ENCODE measurements at regions not wholly inside any gene's neighbourhood (a gene's known extent, or its start where the extent isn't known, plus 50 kb on each side); places are given as distances from the start of the nearest gene placed in this dataset.

DNA sequence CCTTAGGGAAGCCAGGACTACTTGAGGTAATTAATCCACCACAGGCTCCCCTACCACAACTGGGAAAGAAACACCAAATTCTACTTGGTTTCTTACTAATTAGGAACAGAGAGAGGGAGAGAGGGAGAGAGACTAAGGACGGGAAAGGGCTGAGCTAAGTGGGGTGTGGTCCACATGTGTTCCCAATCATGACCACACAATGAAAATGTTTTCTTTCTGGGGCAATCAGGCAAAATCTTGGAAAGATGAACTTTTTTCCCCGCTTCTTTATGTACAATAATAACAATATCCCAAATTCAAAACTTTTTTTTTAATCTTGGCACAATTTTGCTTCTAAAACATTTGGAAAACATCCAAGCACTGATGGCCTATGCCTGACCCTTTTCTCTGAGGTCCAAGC, 734.4 kb downstream of the MAFB start:
- POLR2A ChIA-PET, result no interaction called here
- Mint-ChIP-seq H3K36me3 (ENCODE audit: low read depth) (no peaks in the 10 kb centered on the region), H3K4me3 (no peak overlapping the region), H3K9me3 (no peaks in the 10 kb centered on the region), H3K27me3 (no peaks in the 10 kb centered on the region), H3K4me1 (ENCODE audit: low read depth) (no peaks in the 10 kb centered on the region), H3K27ac (no peak overlapping the region)
- TF ChIP-seq, protein P1, sequence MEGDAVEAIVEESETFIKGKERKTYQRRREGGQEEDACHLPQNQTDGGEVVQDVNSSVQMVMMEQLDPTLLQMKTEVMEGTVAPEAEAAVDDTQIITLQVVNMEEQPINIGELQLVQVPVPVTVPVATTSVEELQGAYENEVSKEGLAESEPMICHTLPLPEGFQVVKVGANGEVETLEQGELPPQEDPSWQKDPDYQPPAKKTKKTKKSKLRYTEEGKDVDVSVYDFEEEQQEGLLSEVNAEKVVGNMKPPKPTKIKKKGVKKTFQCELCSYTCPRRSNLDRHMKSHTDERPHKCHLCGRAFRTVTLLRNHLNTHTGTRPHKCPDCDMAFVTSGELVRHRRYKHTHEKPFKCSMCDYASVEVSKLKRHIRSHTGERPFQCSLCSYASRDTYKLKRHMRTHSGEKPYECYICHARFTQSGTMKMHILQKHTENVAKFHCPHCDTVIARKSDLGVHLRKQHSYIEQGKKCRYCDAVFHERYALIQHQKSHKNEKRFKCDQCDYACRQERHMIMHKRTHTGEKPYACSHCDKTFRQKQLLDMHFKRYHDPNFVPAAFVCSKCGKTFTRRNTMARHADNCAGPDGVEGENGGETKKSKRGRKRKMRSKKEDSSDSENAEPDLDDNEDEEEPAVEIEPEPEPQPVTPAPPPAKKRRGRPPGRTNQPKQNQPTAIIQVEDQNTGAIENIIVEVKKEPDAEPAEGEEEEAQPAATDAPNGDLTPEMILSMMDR (IDR thresholded peaks at IDR 0.05), result no peak
- Histone ChIP-seq H3K27me3 (ENCODE audit: control insufficient read depth in 1 of 2, insufficient read depth in 2 of 2, low read length in 2 of 2) (peaks cover 0 to 2% of the 10 kb centered on the region in 2 experiments), H3K4me3 (ENCODE audit: low read length) (no peak overlapping the region), H3K27ac (ENCODE audit: low read depth in 1 of 2, low read length in 2 of 2) (no peak overlapping the region), H3K4me1 (ENCODE audit: insufficient read depth, low read length) (no peaks in the 10 kb centered on the region), H3K9me3 (ENCODE audit: control insufficient read depth in 1 of 2, insufficient read depth in 1 of 2, low read length in 2 of 2) (no peaks in the 10 kb centered on the region), H3K36me3 (ENCODE audit: insufficient read depth, low read length) (no peaks in the 10 kb centered on the region)
- DNase-seq, result no peak
- CTCF ChIA-PET, result no interaction called here
- intact Hi-C loops (cut with DNase I, micrococcal nuclease), result no loop called here
- ATAC-seq (ENCODE audit: poor library complexity), result no peak

DNA sequence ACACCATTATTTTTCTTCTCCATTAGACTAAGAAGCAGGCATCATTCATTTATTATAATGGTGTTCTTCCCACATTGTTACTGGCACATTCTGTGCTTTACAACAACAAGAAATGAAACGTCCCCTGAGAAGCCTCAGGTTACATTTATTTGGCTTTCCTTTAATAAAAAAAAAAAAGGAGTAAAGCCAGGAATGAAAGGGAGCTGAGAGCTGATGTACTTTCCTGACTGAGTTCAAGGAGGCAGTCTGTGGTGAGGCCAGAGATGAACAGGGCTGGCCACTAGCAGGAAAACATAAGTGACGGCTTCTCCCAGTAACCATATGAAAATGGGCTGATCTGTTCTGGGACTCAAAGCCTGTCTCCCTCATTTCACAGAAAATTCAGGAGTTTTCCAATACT, 742.1 kb downstream of the MAFB start:
- no peaks in the 10 kb centered on the region for H3K9me3 Mint-ChIP-seq

DNA sequence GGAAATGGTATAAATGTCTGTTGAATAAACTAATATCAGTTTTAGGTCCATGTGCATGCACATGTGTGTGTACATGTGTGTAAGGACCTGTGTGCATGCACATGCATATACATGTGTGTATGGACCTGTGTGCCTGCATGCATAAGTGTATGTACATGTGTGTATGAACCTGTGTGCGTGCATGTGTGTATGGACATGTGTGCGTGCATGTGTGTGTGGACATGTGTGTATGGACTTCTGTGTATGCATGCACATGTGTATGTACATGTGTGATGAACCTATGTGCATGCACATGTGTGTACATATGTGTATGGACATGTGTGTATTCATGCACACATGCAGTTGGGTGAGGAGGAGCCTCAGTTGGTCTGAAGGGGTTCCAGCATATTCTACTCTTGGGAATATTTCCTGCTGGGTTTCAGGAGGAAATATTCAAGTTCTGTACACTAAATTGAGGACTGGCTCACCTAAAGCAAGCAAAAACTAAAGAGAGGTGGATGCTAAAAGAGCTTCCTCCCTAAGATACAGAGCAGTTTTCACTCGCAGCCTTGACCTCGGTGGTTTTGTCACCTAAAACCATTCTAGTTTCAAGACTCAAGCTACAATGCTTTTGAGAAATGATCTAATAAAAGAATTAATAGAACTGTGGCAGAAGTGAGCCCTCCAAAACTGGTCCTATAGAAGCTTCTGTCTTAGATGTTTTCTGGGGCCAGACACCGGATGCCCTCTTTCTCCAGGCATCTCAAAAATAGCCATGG, 742.8 kb downstream of the MAFB start:
- POLR2A ChIA-PET, result no interaction called here
- no peak for ATAC-seq (ENCODE audit: poor library complexity)
- Mint-ChIP-seq H3K36me3 (ENCODE audit: low read depth) (no peaks in the 10 kb centered on the region), H3K9me3 (no peaks in the 10 kb centered on the region), H3K4me1 (ENCODE audit: low read depth) (no peaks in the 10 kb centered on the region), H3K4me3 (no peak overlapping the region), H3K27me3 (peaks cover 7% of the 10 kb centered on the region), H3K27ac (no peak overlapping the region)
- no peak overlapping the region for H3K27ac ChIP-seq (ENCODE audit: low read depth in 1 of 2, low read length in 2 of 2)
- H3K4me3 ChIP-seq (ENCODE audit: low read length), result no peak overlapping the region
- H3K27me3 ChIP-seq (ENCODE audit: control insufficient read depth in 1 of 2, insufficient read depth in 2 of 2, low read length in 2 of 2), result no peaks in the 10 kb centered on the region
- no peaks in the 10 kb centered on the region for H3K36me3 ChIP-seq (ENCODE audit: insufficient read depth, low read length)
- CTCF ChIA-PET, result no interaction called here
- no peaks in the 10 kb centered on the region for H3K9me3 ChIP-seq (ENCODE audit: control insufficient read depth in 1 of 2, insufficient read depth in 1 of 2, low read length in 2 of 2)
- DNase-seq, result no peak
- intact Hi-C loops (cut with DNase I, micrococcal nuclease), result no loop called here
- H3K4me1 ChIP-seq (ENCODE audit: insufficient read depth, low read length), result no peaks in the 10 kb centered on the region
- TF ChIP-seq, protein P1 (IDR thresholded peaks at IDR 0.05), result no peak

More for the DNA sequence above, 742.1 kb downstream of the MAFB start:
- Histone ChIP-seq H3K9me3 (ENCODE audit: control insufficient read depth in 1 of 2, insufficient read depth in 1 of 2, low read length in 2 of 2) (no peaks in the 10 kb centered on the region), H3K27ac (ENCODE audit: low read depth in 1 of 2, low read length in 2 of 2) (no peak overlapping the region), H3K27me3 (ENCODE audit: control insufficient read depth in 1 of 2, insufficient read depth in 2 of 2, low read length in 2 of 2) (no peaks in the 10 kb centered on the region), H3K36me3 (ENCODE audit: insufficient read depth, low read length) (no peaks in the 10 kb centered on the region), H3K4me3 (ENCODE audit: low read length) (no peak overlapping the region), H3K4me1 (ENCODE audit: insufficient read depth, low read length) (no peaks in the 10 kb centered on the region)
- H3K4me1 Mint-ChIP-seq (ENCODE audit: low read depth), result no peaks in the 10 kb centered on the region
- ChIA-PET CTCF (no interaction called here), POLR2A (no interaction called here)
- peaks cover 7% of the 10 kb centered on the region for H3K27me3 Mint-ChIP-seq
- no peak overlapping the region for H3K27ac Mint-ChIP-seq
- intact Hi-C loops (cut with DNase I, micrococcal nuclease), result no loop called here
- no peaks in the 10 kb centered on the region for H3K36me3 Mint-ChIP-seq (ENCODE audit: low read depth)
- ATAC-seq (ENCODE audit: poor library complexity) (no peak), DNase-seq (no peak)
- H3K4me3 Mint-ChIP-seq, result no peak overlapping the region
- TF ChIP-seq, protein P1 (IDR thresholded peaks at IDR 0.05), result no peak
